Activated T-helper 1 cell treated with anti-CD3 and anti-CD28 coated beads, Interleukin-12 subunit alpha, Interleukin-12 subunit beta, Interleukin-2, Interleukin-4 antibody, amounts not matched to agents 30 ng/mL and 10 ng/mL and 1 ng/mL, durations not matched to agents 14 hours and 24 hours and 36 hours (primary cell): ENCODE measurements at regions not wholly inside any gene's neighbourhood (a gene's known extent, or its start where the extent isn't known, plus 50 kb on each side); places are given as distances from the start of the nearest gene placed in this dataset.

Experiments used
- DNase-seq: peaks from one replicate; pipeline ENCODE4 v3.0.0; 2021; ENCODE audit warnings: low spot score
- H3K27ac Mint-ChIP-seq: one replicate; pipeline ENCODE4 v1.8.0; 2021; ENCODE audit warnings: mild to moderate bottlenecking, mixed read lengths
- H3K27me3 Mint-ChIP-seq: one replicate; pipeline ENCODE4 v1.8.0; 2022; ENCODE audit warnings: mild to moderate bottlenecking, moderate library complexity, mixed read lengths; ENCODE audit not compliant: insufficient read depth
- H3K36me3 Mint-ChIP-seq: one replicate; pipeline ENCODE4 v1.8.0; 2021; ENCODE audit warnings: low read depth, mixed read lengths
- H3K4me1 Mint-ChIP-seq: one replicate; pipeline ENCODE4 v1.8.0; 2021; ENCODE audit warnings: low read depth, mixed read lengths
- H3K4me3 Mint-ChIP-seq: one replicate; pipeline ENCODE4 v1.8.0; 2021; ENCODE audit warnings: mild to moderate bottlenecking, moderate library complexity, mixed read lengths
- H3K9me3 Mint-ChIP-seq: one replicate; pipeline ENCODE4 v1.8.0; 2021; ENCODE audit warnings: mixed read lengths
- intact Hi-C: fragments of 100-400 bp; cut with micrococcal nuclease; formaldehyde crosslinking; loops from one replicate; pipeline ENCODE4 v1.15.1; 2024

DNA sequence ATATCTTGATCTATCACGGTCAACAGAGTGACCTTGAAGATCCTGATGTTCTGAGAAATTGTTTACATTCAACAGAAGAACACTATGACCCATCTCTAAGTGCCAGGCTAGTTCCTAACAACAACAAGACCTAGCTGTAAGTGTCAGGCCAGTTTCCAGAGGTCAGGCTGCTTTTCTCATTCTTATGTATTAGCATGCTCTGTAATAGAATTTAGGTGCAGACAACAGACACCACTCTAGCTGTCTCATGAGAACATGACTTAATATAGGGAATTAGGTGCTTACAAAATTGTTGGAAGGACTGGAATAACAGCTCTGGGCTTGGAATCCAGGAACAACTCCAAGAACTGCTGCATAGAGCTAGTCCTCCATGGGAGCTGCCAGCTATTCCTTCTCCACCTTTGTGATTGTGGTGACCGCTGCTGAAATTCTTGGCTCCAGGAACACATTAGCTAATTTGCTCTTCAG, 138.7 kb downstream of the SNX18 start:
- intact Hi-C loops = no loop called here
- Mint-ChIP-seq H3K9me3 (no peaks in the 10 kb centered on the region), H3K4me1 (peaks cover 17% of the 10 kb centered on the region), H3K36me3 (peaks cover 3% of the 10 kb centered on the region), H3K27ac (no peak overlapping the region), H3K4me3 (no peak overlapping the region), H3K27me3 (no peaks in the 10 kb centered on the region)
- DNase-seq = no peak

DNA sequence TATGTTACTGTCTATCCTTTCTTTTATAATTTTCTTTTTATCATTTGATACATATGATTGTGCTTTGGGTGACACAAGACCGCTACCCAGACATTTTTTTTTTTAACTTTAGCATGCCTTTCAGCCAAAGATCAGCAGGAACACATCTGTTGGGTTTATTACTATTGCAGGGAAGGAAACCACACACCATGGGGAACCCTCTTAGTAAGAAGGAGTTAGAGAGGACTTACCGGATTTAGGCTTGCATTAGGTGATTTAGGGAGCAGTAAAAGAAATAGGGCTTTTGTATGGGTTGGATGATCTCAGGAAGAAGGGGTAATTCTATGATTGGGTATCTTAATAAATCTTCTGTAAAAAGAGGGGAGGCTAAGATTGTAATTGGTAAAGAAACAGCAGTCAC, 138.2 kb downstream of the SNX18 start:
- H3K4me1 Mint-ChIP-seq = peaks cover 17% of the 10 kb centered on the region
- H3K27me3 Mint-ChIP-seq = no peaks in the 10 kb centered on the region
- peaks cover 2% of the 10 kb centered on the region for H3K36me3 Mint-ChIP-seq
- no peak for DNase-seq
- no peak overlapping the region for H3K27ac Mint-ChIP-seq
- no peaks in the 10 kb centered on the region for H3K9me3 Mint-ChIP-seq
- intact Hi-C loops = no loop called here
- H3K4me3 Mint-ChIP-seq = no peak overlapping the region

- Mint-ChIP-seq H3K4me1 (peaks cover 17% of the 10 kb centered on the region), H3K27ac (no peak overlapping the region), H3K9me3 (no peaks in the 10 kb centered on the region), H3K36me3 (peaks cover 2% of the 10 kb centered on the region), H3K4me3 (no peak overlapping the region), H3K27me3 (no peaks in the 10 kb centered on the region)
- no peak for DNase-seq
- intact Hi-C loops = no loop called here
Measured at GRCh38 chr5:54655266-54655665, 137.7 kb downstream of the SNX18 start.

DNA sequence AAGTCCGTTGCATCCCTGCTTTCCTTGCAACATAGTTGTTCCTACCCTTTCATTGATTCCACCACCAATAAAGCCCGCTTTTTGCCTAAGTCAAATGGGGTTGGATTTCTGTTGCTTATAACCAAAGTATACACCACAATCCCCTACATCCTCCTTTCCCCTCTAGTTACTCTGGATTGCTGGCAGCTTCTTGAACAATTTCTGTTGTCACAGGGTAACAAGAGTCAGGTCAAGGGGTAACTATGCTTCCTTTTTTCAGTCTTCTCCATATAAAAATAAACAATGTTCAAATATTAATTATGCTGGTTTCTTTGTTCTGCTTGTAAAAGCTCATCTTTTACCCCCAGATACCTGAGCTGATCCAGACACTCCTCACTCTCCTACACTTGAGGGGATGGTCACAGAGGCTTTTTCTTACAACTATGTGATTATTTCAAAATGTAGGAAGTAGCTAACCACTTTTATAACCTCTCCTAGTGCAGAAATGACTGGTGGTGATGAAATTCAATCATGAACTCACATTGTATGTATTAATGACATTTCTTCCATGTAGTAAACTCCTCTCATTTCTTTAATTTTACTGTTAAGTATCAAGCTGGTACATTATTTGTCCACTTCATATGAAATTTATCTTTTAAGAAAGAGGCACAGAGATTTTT, 136.5 kb downstream of the SNX18 start:
- intact Hi-C loops = no loop called here
- no peak overlapping the region for H3K4me3 Mint-ChIP-seq
- H3K27ac Mint-ChIP-seq = no peak overlapping the region
- H3K4me1 Mint-ChIP-seq = peaks cover 17% of the 10 kb centered on the region
- DNase-seq = no peak
- H3K36me3 Mint-ChIP-seq = peaks cover 2% of the 10 kb centered on the region
- no peaks in the 10 kb centered on the region for H3K27me3 Mint-ChIP-seq
- H3K9me3 Mint-ChIP-seq = no peaks in the 10 kb centered on the region

DNA sequence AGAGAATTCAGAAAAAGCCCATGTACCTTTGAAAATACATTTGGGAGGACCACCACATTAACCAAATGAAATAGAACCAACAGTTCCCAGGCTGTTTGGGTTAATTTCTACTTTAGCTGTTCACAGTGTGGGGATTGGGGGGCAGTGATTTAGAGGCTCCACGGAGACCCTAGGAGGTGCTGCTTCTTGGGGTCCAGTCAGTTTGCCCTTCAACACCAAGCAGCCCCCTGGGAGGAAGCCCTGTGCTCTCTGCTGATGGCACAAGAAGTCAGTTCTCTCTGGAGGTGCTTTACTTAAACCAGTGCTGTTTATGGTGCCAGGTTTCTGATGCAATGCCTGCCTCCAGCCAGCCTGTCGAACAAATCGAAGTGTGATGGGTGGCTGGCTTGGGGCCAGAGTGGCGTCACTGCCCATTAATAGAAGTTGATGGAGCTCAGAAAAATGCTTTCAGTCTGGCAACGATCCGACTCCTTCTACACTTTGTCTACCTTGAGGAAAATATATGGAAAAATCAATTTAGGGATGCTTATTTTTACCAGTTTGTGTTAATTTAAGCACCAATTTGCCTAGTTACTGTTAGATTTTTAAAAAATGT, 134.0 kb downstream of the SNX18 start:
- Mint-ChIP-seq H3K36me3 (peaks cover 6% of the 10 kb centered on the region), H3K4me3 (no peak overlapping the region), H3K27me3 (no peaks in the 10 kb centered on the region), H3K9me3 (peaks cover 6% of the 10 kb centered on the region), H3K27ac (no peak overlapping the region), H3K4me1 (peaks cover 30% of the 10 kb centered on the region)
- no peak for DNase-seq
- intact Hi-C loops = no loop called here

- H3K36me3 Mint-ChIP-seq = peaks cover 4% of the 10 kb centered on the region
- no peak overlapping the region for H3K27ac Mint-ChIP-seq
- peaks cover 41% of the 10 kb centered on the region for H3K4me1 Mint-ChIP-seq
- no peak for DNase-seq
- intact Hi-C loops = loop anchor here (10.0 kb wide), 2 partner anchors 376 to 416 kb away; partner anchors contain the start of gene GZMK
- H3K4me3 Mint-ChIP-seq = no peak overlapping the region
- peaks cover 6% of the 10 kb centered on the region for H3K9me3 Mint-ChIP-seq
- H3K27me3 Mint-ChIP-seq = no peaks in the 10 kb centered on the region
Measured at GRCh38 chr5:54649041-54649504, 131.5 kb downstream of the SNX18 start.

GRCh38 chr5:54646356-54647101, 129.0 kb downstream of the SNX18 start:
- no peaks in the 10 kb centered on the region for H3K27me3 Mint-ChIP-seq
- H3K9me3 Mint-ChIP-seq = peaks cover 6% of the 10 kb centered on the region
- intact Hi-C loops = loop anchor here (1.0 to 10.0 kb wide), 10 partner anchors 27 to 418 kb away; partner anchors contain the start of genes GZMK and SNX18
- peak overlapping the region; percentile 88 for H3K27ac Mint-ChIP-seq
- peaks cover 4% of the 10 kb centered on the region for H3K36me3 Mint-ChIP-seq
- DNase-seq = peak; percentile 80
- peak overlapping the region; percentile 68 for H3K4me3 Mint-ChIP-seq
- peaks cover 46% of the 10 kb centered on the region for H3K4me1 Mint-ChIP-seq

GRCh38 chr5:54645882-54646355, 128.4 kb downstream of the SNX18 start:
- peaks cover 46% of the 10 kb centered on the region for H3K4me1 Mint-ChIP-seq
- peak overlapping the region; percentile 88 for H3K27ac Mint-ChIP-seq
- H3K9me3 Mint-ChIP-seq = peaks cover 6% of the 10 kb centered on the region
- H3K27me3 Mint-ChIP-seq = no peaks in the 10 kb centered on the region
- intact Hi-C loops = loop anchor here (1.0 to 10.0 kb wide), 10 partner anchors 27 to 419 kb away; partner anchors contain the start of genes GZMK and SNX18
- no peak for DNase-seq
- peaks cover 4% of the 10 kb centered on the region for H3K36me3 Mint-ChIP-seq
- peak overlapping the region; percentile 68 for H3K4me3 Mint-ChIP-seq

DNA sequence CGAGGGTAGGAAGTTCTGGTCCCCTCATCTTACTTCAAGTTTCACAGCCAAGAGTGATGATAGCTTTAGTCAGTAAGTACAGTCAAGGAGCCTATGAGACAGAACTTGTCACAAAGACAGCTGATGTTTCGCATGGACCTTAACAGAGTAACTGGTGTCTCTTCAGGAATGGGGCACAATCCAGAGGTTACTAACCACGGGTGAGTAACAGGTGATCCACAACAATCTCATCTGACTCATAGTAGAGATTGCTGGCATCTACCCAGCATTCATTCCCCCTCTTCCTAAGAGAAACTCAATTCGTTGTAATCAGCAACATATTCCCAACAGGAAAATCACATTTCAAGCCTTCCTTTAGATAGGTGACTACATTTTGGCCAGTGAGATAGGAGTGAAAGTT, 126.7 kb downstream of the SNX18 start:
- Mint-ChIP-seq H3K27me3 (no peaks in the 10 kb centered on the region), H3K4me1 (peaks cover 46% of the 10 kb centered on the region), H3K9me3 (peaks cover 6% of the 10 kb centered on the region), H3K36me3 (peaks cover 4% of the 10 kb centered on the region), H3K4me3 (no peak overlapping the region), H3K27ac (peak overlapping the region; percentile 4)
- intact Hi-C loops = loop anchor here (10.0 kb wide), 2 partner anchors 381 to 421 kb away; partner anchors contain the start of gene GZMK
- no peak for DNase-seq

GRCh38 chr5:54643685-54644106, 126.1 kb downstream of the SNX18 start:
- Mint-ChIP-seq H3K4me3 (no peak overlapping the region), H3K27ac (no peak overlapping the region), H3K4me1 (peaks cover 47% of the 10 kb centered on the region), H3K27me3 (no peaks in the 10 kb centered on the region), H3K9me3 (peaks cover 6% of the 10 kb centered on the region), H3K36me3 (peaks cover 4% of the 10 kb centered on the region)
- DNase-seq = no peak
- intact Hi-C loops = loop anchor here (10.0 kb wide), 2 partner anchors 381 to 421 kb away; partner anchors contain the start of gene GZMK

DNA sequence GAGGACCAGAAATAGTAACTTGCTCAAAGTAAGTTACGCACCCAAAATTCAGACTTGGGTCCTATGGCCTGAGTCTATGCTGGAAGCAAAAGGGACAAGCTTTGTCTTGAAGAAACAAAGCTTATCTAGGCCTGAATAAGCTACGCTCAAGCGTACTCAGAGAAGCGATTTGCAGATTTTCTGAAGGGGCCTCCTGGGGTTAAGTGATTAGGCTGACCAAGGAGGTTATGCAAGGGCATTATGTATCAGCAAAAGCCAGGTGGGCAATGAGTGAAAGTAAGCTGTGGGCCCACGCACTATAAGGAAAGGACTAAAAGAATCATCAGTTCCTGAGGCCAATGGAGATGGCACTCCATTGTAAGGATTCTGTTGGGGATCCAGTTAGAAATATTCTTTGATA, 122.1 kb downstream of the SNX18 start:
- intact Hi-C loops = loop anchor here (10.0 kb wide), 2 partner anchors 385 to 425 kb away; partner anchors contain the start of gene GZMK
- no peak overlapping the region for H3K4me3 Mint-ChIP-seq
- peaks cover 4% of the 10 kb centered on the region for H3K36me3 Mint-ChIP-seq

GRCh38 chr5:54638106-54638505, 120.5 kb downstream of the SNX18 start:
- peaks cover 2% of the 10 kb centered on the region for H3K27me3 Mint-ChIP-seq
- peaks cover 20% of the 10 kb centered on the region for H3K4me1 Mint-ChIP-seq
- no peak for DNase-seq
- H3K36me3 Mint-ChIP-seq = peaks cover 4% of the 10 kb centered on the region
- peaks cover 3% of the 10 kb centered on the region for H3K9me3 Mint-ChIP-seq
- intact Hi-C loops = no loop called here
- no peak overlapping the region for H3K27ac Mint-ChIP-seq
- H3K4me3 Mint-ChIP-seq = no peak overlapping the region

More for the DNA sequence above, 122.1 kb downstream of the SNX18 start:
- H3K27ac Mint-ChIP-seq = no peak overlapping the region
- peaks cover 3% of the 10 kb centered on the region for H3K9me3 Mint-ChIP-seq
- no peak for DNase-seq
- H3K4me1 Mint-ChIP-seq = peaks cover 34% of the 10 kb centered on the region
- H3K27me3 Mint-ChIP-seq = peaks cover 2% of the 10 kb centered on the region
